HEK293 (cell line): ENCODE measurements at regions not wholly inside any gene's neighbourhood (a gene's known extent, or its start where the extent isn't known, plus 50 kb on each side); places are given as distances from the start of the nearest gene placed in this dataset.

Experiments
- CTCF ChIA-PET: fragments of 350-600 bp; formaldehyde crosslinking; extraction: SDS; loops from one replicate; lab custom pipeline; 2021; ENCODE audit warnings: antibody characterized with exemption; lab: Yijun Ruan, JAX
- POLR2A ChIA-PET: fragments of 300-600 bp; formaldehyde crosslinking; extraction: SDS; loops from one replicate; lab custom pipeline; 2020; ENCODE audit warnings: antibody characterized with exemption, inconsistent platforms; lab: Yijun Ruan, JAX
- H3K27ac ChIP-seq: fragments of 200-500 bp; sonication (Bioruptor generic); 2 replicates; pipeline ENCODE4 v1.5.1; 2014; ENCODE audit warnings: low read depth, low read length, control low read depth, inconsistent platforms; ENCODE audit errors: extremely low read depth
- H3K36me3 ChIP-seq, 2 experiments: fragments of 200-500 bp in 1 of 2; sonication (Bioruptor generic) in 1 of 2; 1 replicate in 1 of 2; 2 replicates in 1 of 2; pipeline ENCODE4 v1.5.1; 2014 to 2017; ENCODE audit warnings: inconsistent platforms in 2 of 2, low read length in 2 of 2; ENCODE audit not compliant: control insufficient read depth in 2 of 2, insufficient read depth in 1 of 2
- H3K4me1 ChIP-seq: fragments of 200-500 bp; sonication (Bioruptor generic); 2 replicates; pipeline ENCODE4 v1.5.1; 2014; ENCODE audit warnings: mild to moderate bottlenecking, low read length, inconsistent platforms; ENCODE audit not compliant: control insufficient read depth, insufficient read depth
- H3K4me3 ChIP-seq: 2 replicates; pipeline ENCODE4 v1.5.1; 2011; ENCODE audit warnings: low read depth, mild to moderate bottlenecking, control low read depth, low read length, moderate library complexity
- H3K9me3 ChIP-seq: fragments of 200-500 bp; sonication (Bioruptor generic); 2 replicates; pipeline ENCODE4 v1.5.1; 2014; ENCODE audit warnings: low read depth, low read length, inconsistent platforms; ENCODE audit not compliant: control insufficient read depth, insufficient read depth
- BCL11B ChIP-seq: fragments of 450-650 bp; formaldehyde crosslinking; IDR thresholded peaks from 2 replicates; pipeline ENCODE4 v1.5.1; 2016; ENCODE audit warnings: low read depth, missing biosample characterization, missing genetic modification characterization
- KLF8 ChIP-seq: fragments of 450-650 bp; formaldehyde crosslinking; IDR thresholded peaks from 2 replicates; pipeline ENCODE4 v1.5.1; 2016; ENCODE audit warnings: missing biosample characterization, missing genetic modification characterization
- SP2 ChIP-seq: fragments of 450-650 bp; formaldehyde crosslinking; IDR thresholded peaks from 2 replicates; pipeline ENCODE4 v1.5.1; 2016; ENCODE audit warnings: missing biosample characterization, missing genetic modification characterization
- YY1 ChIP-seq: fragments of 450-650 bp; formaldehyde crosslinking; IDR thresholded peaks from 2 replicates; pipeline ENCODE4 v1.5.1; 2018; ENCODE audit warnings: missing biosample characterization, missing genetic modification characterization
- ZBTB1 ChIP-seq: fragments of 450-650 bp; formaldehyde crosslinking; IDR thresholded peaks from 2 replicates; pipeline ENCODE4 v1.5.1; 2016; ENCODE audit warnings: missing biosample characterization, missing genetic modification characterization
- ZBTB20 ChIP-seq: fragments of 450-650 bp; formaldehyde crosslinking; IDR thresholded peaks from 2 replicates; pipeline ENCODE4 v1.5.1; 2016; ENCODE audit warnings: missing biosample characterization, missing genetic modification characterization
- ZNF140 ChIP-seq: fragments of 450-650 bp; formaldehyde crosslinking; IDR thresholded peaks from 2 replicates; pipeline ENCODE4 v1.5.1; 2016; ENCODE audit warnings: missing biosample characterization, missing genetic modification characterization
- ZNF211 ChIP-seq: fragments of 450-650 bp; formaldehyde crosslinking; IDR thresholded peaks from 2 replicates; pipeline ENCODE4 v1.5.1; 2016; ENCODE audit warnings: low read depth, missing biosample characterization, missing genetic modification characterization
- ZNF214 ChIP-seq: fragments of 450-650 bp; formaldehyde crosslinking; IDR thresholded peaks from 2 replicates; pipeline ENCODE4 v1.5.1; 2017; ENCODE audit warnings: missing biosample characterization, mild to moderate bottlenecking, missing genetic modification characterization, borderline replicate concordance
- ZNF23 ChIP-seq: fragments of 450-650 bp; formaldehyde crosslinking; IDR thresholded peaks from 2 replicates; pipeline ENCODE4 v1.5.1; 2016; ENCODE audit warnings: missing biosample characterization, missing genetic modification characterization, borderline replicate concordance
- ZNF335 ChIP-seq: fragments of 450-650 bp; formaldehyde crosslinking; conservative IDR thresholded peaks from 2 replicates; pipeline ENCODE4 v1.5.1; 2016; ENCODE audit warnings: missing biosample characterization, missing genetic modification characterization
- ZNF404 ChIP-seq: fragments of 450-650 bp; formaldehyde crosslinking; IDR thresholded peaks from 2 replicates; pipeline ENCODE4 v1.5.1; 2017; ENCODE audit warnings: missing biosample characterization, missing genetic modification characterization
- ZNF596 ChIP-seq: fragments of 450-650 bp; IDR thresholded peaks from 2 replicates; pipeline ENCODE4 v1.5.0; 2018; ENCODE audit warnings: missing biosample characterization, mild to moderate bottlenecking, missing genetic modification characterization, moderate library complexity
- ZNF600 ChIP-seq: fragments of 450-650 bp; formaldehyde crosslinking; IDR thresholded peaks from 2 replicates; pipeline ENCODE4 v1.5.1; 2016; ENCODE audit warnings: missing biosample characterization, missing genetic modification characterization
- ZNF670 ChIP-seq: fragments of 450-650 bp; formaldehyde crosslinking; IDR thresholded peaks from 2 replicates; pipeline ENCODE4 v1.5.1; 2016; ENCODE audit warnings: missing biosample characterization, missing genetic modification characterization, low read depth
- ZNF768 ChIP-seq: fragments of 450-650 bp; formaldehyde crosslinking; IDR thresholded peaks from 2 replicates; pipeline ENCODE4 v1.5.1; 2018; ENCODE audit warnings: missing biosample characterization, mild to moderate bottlenecking, missing genetic modification characterization
- ZNF843 ChIP-seq: fragments of 450-650 bp; formaldehyde crosslinking; IDR thresholded peaks from 2 replicates; pipeline ENCODE4 v1.5.1; 2016; ENCODE audit warnings: missing biosample characterization, missing genetic modification characterization
- TF ChIP-seq, protein P1 (sequence below): fragments of 450-650 bp; formaldehyde crosslinking; conservative IDR thresholded peaks from 2 replicates; pipeline ENCODE4 v1.5.1; 2016; ENCODE audit warnings: low read depth, missing biosample characterization, missing genetic modification characterization
- TF ChIP-seq, protein P2 (sequence below): fragments of 450-650 bp; formaldehyde crosslinking; IDR thresholded peaks from 2 replicates; pipeline ENCODE4 v1.5.0; 2017; ENCODE audit warnings: missing biosample characterization, missing genetic modification characterization, borderline replicate concordance
- TF ChIP-seq, protein P3 (sequence below): fragments of 450-650 bp; formaldehyde crosslinking; IDR thresholded peaks from 2 replicates; pipeline ENCODE4 v1.5.1; 2016; ENCODE audit warnings: missing biosample characterization, missing genetic modification characterization
- TF ChIP-seq, protein P4 (sequence below): fragments of 450-650 bp; formaldehyde crosslinking; IDR thresholded peaks from 2 replicates; pipeline ENCODE4 v1.5.1; 2016; ENCODE audit warnings: missing biosample characterization, missing genetic modification characterization
- TF ChIP-seq, protein P5 (sequence below): fragments of 450-650 bp; formaldehyde crosslinking; IDR thresholded peaks from 2 replicates; pipeline ENCODE4 v1.5.1; 2016; ENCODE audit warnings: missing biosample characterization, missing genetic modification characterization

DNA sequence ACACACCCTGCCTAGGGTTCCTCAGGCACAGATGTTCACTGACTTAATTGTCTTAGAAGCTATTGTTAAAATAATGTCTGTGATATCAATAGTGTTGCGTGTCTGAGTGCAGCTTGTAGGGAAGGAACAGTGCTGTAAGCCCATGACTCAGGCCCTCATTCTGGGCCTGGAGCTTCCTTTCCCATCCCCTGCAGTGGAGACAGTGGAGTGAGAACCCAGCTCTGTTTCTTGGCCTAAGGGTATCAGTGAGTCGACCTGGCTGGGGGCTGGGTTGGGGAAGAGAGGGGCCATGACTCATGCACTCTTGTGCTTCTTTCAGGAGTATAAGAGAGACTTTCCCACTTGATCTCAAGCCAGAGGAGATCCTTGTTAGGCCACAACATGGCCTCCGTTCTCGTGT, 106.8 kb downstream of the HRH4 start (continued):
- TF ChIP-seq, protein P1, sequence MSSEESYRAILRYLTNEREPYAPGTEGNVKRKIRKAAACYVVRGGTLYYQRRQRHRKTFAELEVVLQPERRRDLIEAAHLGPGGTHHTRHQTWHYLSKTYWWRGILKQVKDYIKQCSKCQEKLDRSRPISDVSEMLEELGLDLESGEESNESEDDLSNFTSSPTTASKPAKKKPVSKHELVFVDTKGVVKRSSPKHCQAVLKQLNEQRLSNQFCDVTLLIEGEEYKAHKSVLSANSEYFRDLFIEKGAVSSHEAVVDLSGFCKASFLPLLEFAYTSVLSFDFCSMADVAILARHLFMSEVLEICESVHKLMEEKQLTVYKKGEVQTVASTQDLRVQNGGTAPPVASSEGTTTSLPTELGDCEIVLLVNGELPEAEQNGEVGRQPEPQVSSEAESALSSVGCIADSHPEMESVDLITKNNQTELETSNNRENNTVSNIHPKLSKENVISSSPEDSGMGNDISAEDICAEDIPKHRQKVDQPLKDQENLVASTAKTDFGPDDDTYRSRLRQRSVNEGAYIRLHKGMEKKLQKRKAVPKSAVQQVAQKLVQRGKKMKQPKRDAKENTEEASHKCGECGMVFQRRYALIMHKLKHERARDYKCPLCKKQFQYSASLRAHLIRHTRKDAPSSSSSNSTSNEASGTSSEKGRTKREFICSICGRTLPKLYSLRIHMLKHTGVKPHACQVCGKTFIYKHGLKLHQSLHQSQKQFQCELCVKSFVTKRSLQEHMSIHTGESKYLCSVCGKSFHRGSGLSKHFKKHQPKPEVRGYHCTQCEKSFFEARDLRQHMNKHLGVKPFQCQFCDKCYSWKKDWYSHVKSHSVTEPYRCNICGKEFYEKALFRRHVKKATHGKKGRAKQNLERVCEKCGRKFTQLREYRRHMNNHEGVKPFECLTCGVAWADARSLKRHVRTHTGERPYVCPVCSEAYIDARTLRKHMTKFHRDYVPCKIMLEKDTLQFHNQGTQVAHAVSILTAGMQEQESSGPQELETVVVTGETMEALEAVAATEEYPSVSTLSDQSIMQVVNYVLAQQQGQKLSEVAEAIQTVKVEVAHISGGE (tag by site-specific recombination), result no peak

DNA sequence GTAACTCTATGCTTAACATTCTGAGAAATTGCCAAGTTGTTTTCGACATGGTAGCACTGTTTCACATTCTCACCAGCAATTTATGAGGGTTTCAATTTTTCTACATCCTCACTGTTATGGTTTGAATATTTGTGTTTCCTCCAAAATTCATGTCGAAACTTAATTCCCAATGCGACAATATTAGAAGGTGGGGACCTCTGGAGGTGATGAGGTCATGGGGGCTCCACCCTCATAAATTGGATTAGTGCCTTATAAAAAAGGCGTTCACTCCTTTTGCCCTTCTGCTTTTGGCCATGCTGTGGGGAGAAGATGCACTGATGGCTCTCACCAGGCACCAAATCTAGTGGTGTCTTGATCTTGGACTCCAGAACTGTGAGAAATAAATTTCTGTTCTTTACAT, 110.3 kb downstream of the HRH4 start:
- Histone ChIP-seq H3K4me1 (no peaks in the 10 kb centered on the region), H3K9me3 (peaks cover 3% of the 10 kb centered on the region; the same call in 1 of the 2 replicates), H3K4me3 (no peak overlapping the region), H3K36me3 (no peaks in the 10 kb centered on the region), H3K27ac (no peak overlapping the region)
- CTCF ChIA-PET, result no interaction called here
- POLR2A ChIA-PET, result no interaction called here
- TF ChIP-seq ZNF600 (no peak), ZNF670 (tag by site-specific recombination) (no peak), ZBTB20 (tag by site-specific recombination) (no peak), KLF8 (tag by site-specific recombination) (no peak), ZNF211 (tag by site-specific recombination) (no peak), ZNF214 (tag by site-specific recombination) (no peak), BCL11B (tag by site-specific recombination) (no peak), ZNF335 (no peak), ZNF23 (tag by site-specific recombination) (no peak), SP2 (tag by site-specific recombination) (no peak)
- TF ChIP-seq, protein P2, sequence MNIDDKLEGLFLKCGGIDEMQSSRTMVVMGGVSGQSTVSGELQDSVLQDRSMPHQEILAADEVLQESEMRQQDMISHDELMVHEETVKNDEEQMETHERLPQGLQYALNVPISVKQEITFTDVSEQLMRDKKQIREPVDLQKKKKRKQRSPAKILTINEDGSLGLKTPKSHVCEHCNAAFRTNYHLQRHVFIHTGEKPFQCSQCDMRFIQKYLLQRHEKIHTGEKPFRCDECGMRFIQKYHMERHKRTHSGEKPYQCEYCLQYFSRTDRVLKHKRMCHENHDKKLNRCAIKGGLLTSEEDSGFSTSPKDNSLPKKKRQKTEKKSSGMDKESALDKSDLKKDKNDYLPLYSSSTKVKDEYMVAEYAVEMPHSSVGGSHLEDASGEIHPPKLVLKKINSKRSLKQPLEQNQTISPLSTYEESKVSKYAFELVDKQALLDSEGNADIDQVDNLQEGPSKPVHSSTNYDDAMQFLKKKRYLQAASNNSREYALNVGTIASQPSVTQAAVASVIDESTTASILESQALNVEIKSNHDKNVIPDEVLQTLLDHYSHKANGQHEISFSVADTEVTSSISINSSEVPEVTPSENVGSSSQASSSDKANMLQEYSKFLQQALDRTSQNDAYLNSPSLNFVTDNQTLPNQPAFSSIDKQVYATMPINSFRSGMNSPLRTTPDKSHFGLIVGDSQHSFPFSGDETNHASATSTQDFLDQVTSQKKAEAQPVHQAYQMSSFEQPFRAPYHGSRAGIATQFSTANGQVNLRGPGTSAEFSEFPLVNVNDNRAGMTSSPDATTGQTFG (tag by site-specific recombination), result no peak

DNA sequence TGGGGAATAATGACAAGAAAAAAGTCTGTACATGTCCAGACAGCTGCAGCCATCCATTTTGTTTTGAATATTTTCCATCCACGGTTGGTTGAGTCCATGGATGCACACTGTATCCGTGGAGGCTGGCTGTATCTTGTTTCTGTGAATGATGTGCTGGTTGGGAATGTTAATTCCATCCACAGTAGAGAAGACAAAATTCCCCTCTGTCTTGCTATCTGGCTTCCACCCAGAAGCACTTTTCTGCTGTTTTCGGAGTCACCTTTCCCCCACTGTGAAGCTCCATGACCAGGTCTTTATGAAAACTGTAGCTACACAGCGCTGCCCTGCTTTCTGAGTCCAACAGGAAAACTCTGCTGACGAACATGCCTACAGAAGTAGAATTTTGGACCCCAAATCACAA, 122.3 kb downstream of the HRH4 start:
- ChIA-PET POLR2A (no interaction called here), CTCF (interaction anchor here (0.6 kb wide), 1 partner anchor 53 kb away, joined by 3 read pairs; no protein-coding TSS in a partner anchor)
- Histone ChIP-seq H3K4me1 (no peaks in the 10 kb centered on the region), H3K9me3 (no peaks in the 10 kb centered on the region), H3K4me3 (no peak overlapping the region), H3K27ac (no peak overlapping the region), H3K36me3 (no peaks in the 10 kb centered on the region)
- TF ChIP-seq ZBTB1 (tag by site-specific recombination) (no peak), ZNF404 (no peak), ZNF768 (no peak), ZNF140 (tag by site-specific recombination) (no peak), ZNF843 (tag by site-specific recombination) (no peak), YY1 (tag by site-specific recombination) (no peak), ZBTB20 (tag by site-specific recombination) (no peak), ZNF596 (tag by site-specific recombination) (no peak)
- TF ChIP-seq, protein P3, sequence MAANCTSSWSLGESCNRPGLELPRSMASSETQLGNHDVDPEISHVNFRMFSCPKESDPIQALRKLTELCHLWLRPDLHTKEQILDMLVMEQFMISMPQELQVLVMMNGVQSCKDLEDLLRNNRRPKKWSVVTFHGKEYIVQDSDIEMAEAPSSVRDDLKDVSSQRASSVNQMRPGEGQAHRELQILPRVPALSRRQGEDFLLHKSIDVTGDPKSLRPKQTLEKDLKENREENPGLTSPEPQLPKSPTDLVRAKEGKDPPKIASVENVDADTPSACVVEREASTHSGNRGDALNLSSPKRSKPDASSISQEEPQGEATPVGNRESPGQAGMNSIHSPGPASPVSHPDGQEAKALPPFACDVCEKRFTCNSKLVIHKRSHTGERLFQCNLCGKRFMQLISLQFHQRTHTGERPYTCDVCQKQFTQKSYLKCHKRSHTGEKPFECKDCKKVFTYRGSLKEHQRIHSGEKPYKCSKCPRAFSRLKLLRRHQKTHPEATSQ (tag by site-specific recombination), result no peak
- TF ChIP-seq, protein P4, sequence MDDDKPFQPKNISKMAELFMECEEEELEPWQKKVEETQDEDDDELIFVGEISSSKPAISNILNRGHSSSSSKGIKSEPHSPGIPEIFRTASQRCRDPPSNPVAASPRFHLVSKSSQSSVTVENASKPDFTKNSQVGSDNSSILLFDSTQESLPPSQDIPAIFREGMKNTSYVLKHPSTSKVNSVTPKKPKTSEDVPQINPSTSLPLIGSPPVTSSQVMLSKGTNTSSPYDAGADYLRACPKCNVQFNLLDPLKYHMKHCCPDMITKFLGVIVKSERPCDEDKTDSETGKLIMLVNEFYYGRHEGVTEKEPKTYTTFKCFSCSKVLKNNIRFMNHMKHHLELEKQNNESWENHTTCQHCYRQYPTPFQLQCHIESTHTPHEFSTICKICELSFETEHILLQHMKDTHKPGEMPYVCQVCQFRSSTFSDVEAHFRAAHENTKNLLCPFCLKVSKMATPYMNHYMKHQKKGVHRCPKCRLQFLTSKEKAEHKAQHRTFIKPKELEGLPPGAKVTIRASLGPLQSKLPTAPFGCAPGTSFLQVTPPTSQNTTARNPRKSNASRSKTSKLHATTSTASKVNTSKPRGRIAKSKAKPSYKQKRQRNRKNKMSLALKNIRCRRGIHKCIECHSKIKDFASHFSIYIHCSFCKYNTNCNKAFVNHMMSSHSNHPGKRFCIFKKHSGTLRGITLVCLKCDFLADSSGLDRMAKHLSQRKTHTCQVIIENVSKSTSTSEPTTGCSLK (tag by site-specific recombination), result no peak
- TF ChIP-seq, protein P5, sequence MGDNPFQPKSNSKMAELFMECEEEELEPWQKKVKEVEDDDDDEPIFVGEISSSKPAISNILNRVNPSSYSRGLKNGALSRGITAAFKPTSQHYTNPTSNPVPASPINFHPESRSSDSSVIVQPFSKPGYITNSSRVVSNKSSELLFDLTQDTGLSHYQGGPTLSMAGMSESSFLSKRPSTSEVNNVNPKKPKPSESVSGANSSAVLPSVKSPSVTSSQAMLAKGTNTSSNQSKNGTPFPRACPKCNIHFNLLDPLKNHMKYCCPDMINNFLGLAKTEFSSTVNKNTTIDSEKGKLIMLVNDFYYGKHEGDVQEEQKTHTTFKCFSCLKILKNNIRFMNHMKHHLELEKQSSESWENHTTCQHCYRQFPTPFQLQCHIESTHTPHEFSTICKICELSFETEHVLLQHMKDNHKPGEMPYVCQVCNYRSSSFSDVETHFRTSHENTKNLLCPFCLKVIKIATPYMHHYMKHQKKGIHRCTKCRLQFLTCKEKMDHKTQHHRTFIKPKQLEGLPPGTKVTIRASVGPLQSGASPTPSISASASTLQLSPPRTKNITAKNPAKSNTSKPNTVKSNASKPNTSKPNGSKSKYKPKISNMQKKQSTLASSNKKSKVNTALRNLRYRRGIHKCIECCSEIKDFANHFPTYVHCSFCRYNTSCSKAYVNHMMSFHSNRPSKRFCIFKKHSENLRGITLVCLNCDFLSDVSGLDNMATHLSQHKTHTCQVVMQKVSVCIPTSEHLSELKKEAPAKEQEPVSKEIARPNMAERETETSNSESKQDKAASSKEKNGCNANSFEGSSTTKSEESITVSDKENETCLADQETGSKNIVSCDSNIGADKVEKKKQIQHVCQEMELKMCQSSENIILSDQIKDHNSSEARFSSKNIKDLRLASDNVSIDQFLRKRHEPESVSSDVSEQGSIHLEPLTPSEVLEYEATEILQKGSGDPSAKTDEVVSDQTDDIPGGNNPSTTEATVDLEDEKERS (tag by site-specific recombination), result no peak
